VCaP (cell line): ENCODE measurements at regions not wholly inside any gene's neighbourhood (a gene's known extent, or its start where the extent isn't known, plus 50 kb on each side); places are given as distances from the start of the nearest gene placed in this dataset.
"Not testable (repeated sequence)": the region's sequence is repeated elsewhere in the genome, so short reads cannot be mapped to it uniquely, and the experiment has no call there.

Source experiments
- H3K27ac ChIP-seq: fragments of 450-650 bp; 2 replicates; pipeline ENCODE4 v1.5.1; 2017
- CTCF ChIP-seq: fragments of 450-650 bp; conservative IDR thresholded peaks from 2 replicates; pipeline ENCODE4 v1.5.1; 2017; ENCODE audit warnings: mild to moderate bottlenecking, moderate library complexity

GRCh38 chr1:157217486-157217885 lies 79.3 kb upstream of the ETV3 start:
- TF ChIP-seq CTCF: no peak
- H3K27ac ChIP-seq: no peak overlapping the region

DNA sequence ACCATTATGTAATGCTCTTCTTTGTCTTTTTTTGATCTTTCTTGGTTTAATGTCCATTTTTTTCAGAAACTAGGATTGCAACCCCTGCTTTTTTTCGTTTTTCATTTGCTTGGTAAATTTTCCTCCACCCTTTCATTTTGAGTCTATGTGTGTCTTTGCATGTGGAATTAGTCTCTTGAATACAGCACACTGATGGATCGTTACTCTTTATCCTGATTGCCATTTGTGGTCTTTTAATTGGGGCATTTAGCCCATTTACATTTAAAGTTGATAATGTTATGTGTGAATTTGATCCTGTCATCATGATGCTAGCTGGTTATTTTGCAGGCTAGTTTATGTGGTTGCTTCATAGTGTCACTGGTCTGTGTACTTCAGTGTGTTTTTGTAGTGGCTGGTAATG lies 75.6 kb upstream of the ETV3 start:
- no peak for TF ChIP-seq CTCF
- H3K27ac ChIP-seq: no peak overlapping the region

DNA sequence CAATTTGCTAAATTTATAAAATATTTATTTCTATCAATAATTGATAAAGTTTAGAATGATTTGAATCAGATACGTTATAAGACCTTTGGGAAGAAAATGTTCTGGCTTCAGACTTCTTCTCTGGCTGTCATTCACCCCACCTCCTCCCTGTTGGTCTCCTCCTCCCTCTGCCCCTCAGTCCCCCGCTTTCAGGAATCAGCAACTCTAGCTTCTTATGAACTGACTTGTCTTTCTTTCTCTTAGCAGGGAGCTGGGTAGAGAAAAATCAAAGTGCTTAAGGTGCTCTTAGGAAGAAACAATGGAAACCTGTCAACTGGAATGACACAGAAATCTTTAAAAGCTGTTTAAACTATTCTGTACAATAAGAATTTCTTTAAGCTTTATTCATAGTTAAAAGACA lies 71.3 kb upstream of the ETV3 start:
- no peak for TF ChIP-seq CTCF
- no peak overlapping the region for H3K27ac ChIP-seq

GRCh38 chr1:157205982-157206381 lies 67.8 kb upstream of the ETV3 start:
- H3K27ac ChIP-seq: not testable (repeated sequence)

DNA sequence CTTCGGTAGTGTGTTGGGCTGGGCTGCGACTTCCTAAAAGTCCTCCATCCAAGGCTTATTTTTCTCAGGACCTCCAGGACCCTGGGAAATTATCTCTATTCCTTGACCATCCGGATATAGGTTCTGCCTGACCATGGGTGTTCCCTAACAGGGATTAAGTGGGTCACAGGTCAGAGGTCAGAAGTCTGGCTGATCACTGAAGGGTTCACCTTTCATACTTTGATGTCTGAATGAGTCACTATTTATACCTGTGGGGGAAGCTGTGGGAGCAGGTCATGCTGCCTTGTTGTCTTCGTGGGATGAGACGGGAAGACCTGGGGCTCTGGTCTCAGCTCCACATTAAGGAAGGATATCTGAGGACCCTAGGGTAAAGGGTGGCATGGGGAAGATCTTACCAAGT lies 65.0 kb upstream of the ETV3 start:
- no peak for TF ChIP-seq CTCF
- no peak overlapping the region for H3K27ac ChIP-seq

DNA sequence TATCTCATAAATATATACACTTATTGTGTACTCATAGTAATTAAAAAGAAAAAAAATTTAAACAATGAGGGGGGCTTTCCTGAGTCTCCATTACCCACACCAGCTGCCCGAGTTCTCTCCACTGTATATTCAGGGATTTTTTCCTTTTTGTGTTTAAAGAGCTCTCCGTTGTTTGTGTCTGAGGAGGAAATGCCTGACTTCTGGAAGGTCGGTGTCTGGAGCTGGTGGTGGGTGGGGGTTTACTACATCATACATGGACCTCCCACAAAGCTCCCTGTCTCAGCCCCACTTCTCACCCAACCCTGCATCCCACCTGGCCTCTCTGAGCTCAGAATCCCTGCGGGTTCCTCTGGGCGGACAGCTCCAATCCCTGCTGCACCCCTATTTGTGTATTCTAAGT lies 64.1 kb upstream of the ETV3 start:
- no peak for TF ChIP-seq CTCF
- no peak overlapping the region for H3K27ac ChIP-seq

DNA sequence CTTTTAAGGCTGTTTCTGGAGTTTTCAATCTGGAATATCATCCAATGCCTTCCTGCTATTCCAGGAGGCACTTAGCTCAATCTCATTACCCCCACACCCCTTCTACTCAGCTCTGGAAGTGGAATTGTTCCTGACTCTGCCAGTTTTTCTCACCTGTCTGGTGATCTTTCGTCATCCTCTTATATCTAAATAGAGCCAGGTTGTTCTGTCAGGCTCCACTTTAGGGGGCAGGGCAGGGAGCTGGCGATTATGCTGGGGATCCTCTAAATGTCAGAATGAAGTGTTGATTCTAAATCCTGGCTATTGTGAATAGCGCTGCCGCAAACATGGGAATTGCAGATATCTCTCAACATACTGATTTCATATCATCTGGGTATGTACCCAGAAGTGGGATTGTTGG lies 63.6 kb upstream of the ETV3 start:
- H3K27ac ChIP-seq: no peak overlapping the region
- no peak for TF ChIP-seq CTCF

GRCh38 chr1:157200451-157200850 lies 62.3 kb upstream of the ETV3 start:
- TF ChIP-seq CTCF: no peak
- no peak overlapping the region for H3K27ac ChIP-seq
